ENCODE measurements at regions not wholly inside any gene's neighbourhood (a gene's known extent, or its start where the extent isn't known, plus 50 kb on each side); places are given as distances from the start of the nearest gene placed in this dataset.

- H3K4me3 ChIP-seq (ENCODE audit: low read depth, low read length) = no peak overlapping the region
- TF ChIP-seq CTCF (IDR thresholded peaks at IDR 0.05; ENCODE audit: borderline replicate concordance, insufficient read depth, low read depth, low read length) = no peak
These were observed 71.7 kb upstream of the KCND2 start for GRCh38 chr7:120201290-120201689.

DNA sequence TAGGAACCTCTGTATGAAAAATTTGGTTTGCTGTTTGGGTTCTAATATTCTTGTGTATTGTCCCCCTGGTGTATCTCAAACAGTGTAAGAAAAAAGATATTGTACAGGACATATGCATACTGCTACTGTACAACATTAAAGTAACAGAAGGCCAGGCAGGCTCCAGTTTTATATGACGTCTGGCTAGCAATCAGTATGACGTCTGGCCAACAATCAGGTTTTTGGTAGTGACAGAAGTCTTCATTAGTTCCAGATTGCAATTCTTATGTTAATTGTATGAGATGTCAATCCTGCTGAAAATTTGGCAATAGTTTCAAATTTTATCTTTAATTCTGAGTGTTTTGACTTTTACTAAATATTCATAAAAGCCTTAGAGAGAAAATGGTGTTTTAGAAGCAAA is 67.9 kb upstream of the KCND2 start:
- no peak for TF ChIP-seq CTCF (IDR thresholded peaks at IDR 0.05; ENCODE audit: borderline replicate concordance, insufficient read depth, low read depth, low read length)
- H3K4me3 ChIP-seq (ENCODE audit: low read depth, low read length) = no peak overlapping the region

DNA sequence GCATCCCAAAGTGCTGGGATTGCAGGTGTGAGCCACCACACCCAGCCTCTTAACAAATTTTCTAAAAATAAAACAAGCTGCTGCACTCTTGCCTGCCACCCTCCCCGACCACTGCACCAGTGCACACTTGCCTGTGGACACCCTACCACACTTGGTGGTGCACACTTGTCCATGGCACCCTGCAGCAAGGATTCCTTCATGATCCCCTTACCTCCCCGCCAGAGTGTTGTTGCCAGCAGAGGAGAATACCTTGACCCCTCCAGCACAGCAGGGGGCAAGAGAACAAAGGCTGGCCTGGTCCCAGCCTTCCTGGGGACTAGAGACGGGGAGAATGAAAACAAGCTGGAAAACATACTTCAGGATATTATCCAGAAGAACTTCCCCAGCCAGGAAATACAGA is 65.9 kb upstream of the KCND2 start:
- no peak overlapping the region for H3K4me3 ChIP-seq (ENCODE audit: low read depth, low read length)
- TF ChIP-seq CTCF (IDR thresholded peaks at IDR 0.05; ENCODE audit: borderline replicate concordance, insufficient read depth, low read depth, low read length) = no peak

DNA sequence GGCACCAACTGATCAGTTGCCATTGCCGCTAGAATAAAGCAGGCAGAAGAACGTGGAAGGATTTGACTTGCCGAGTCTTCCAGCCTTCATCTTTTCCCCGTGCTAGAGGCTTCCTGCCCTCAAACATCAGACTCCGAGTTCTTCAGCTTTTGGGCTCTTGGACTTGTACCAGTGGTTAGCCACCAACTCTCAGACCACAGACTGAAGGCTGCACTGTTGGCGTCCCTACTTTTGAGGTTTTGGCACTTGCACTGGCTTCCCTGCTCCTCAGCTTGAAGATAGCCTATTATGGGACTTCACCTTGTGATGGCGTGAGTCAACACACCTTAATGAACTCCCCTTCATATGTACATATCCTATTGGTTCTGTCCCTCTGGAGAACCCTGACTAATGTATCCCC is 57.3 kb upstream of the KCND2 start:
- no peak for TF ChIP-seq CTCF (IDR thresholded peaks at IDR 0.05; ENCODE audit: borderline replicate concordance, insufficient read depth, low read depth, low read length)
- H3K4me3 ChIP-seq (ENCODE audit: low read depth, low read length) = no peak overlapping the region

GRCh38 chr7:120216947-120217346 is 56.0 kb upstream of the KCND2 start:
- no peak overlapping the region for H3K4me3 ChIP-seq (ENCODE audit: low read depth, low read length)
- TF ChIP-seq CTCF (IDR thresholded peaks at IDR 0.05; ENCODE audit: borderline replicate concordance, insufficient read depth, low read depth, low read length) = no peak

DNA sequence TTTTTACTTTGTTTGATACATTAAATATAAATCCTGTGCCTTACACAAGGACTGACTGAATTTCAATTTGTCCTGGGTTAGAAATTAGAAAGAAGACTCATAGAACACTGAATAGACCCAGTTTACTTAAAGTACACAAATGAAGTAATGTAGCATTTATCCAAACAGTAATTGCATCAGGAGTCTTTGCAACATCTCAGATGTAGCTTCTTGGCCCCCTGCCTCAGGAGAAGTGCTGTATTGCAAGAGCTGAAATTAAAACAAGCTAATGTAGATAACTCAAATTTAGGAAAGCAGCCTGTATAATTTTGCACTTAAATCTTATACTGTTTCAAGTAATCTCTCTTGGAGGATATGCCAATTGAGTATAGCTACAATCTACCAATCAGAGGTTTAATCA is 54.3 kb upstream of the KCND2 start:
- no peak overlapping the region for H3K4me3 ChIP-seq (ENCODE audit: low read depth, low read length)
- no peak for TF ChIP-seq CTCF (IDR thresholded peaks at IDR 0.05; ENCODE audit: borderline replicate concordance, insufficient read depth, low read depth, low read length)

DNA sequence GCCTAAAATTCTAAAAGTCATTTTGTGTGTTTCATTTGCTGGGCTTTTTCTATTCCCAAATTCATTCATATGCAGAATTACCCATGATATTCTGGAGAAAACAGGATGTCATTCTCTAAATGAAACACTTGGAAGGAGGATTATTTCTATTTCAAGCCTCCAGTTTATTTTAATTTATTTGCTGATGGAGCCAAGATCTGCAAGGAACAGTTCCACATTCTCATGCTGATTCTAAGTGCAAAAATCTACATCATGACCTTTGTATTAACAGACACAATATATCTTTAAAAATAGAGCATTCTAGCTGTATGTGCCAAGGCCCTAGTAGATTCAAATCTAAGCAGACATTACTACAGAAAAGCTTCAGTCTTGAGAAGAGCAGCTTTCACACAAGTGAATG is 51.3 kb upstream of the KCND2 start:
- TF ChIP-seq CTCF (IDR thresholded peaks at IDR 0.05; ENCODE audit: borderline replicate concordance, insufficient read depth, low read depth, low read length) = no peak
- no peak overlapping the region for H3K4me3 ChIP-seq (ENCODE audit: low read depth, low read length)
